DMS79 treated with DMSO at 0.1 percent for 48 hours (cell line): ENCODE measurements at regions not wholly inside any gene's neighbourhood (a gene's known extent, or its start where the extent isn't known, plus 50 kb on each side); places are given as distances from the start of the nearest gene placed in this dataset.
"Not testable (repeated sequence)": the region's sequence is repeated elsewhere in the genome, so short reads cannot be mapped to it uniquely, and the experiment has no call there.

Source experiments
- DNase-seq: peaks from one replicate; lab custom pipeline; 2025; lab: John Stamatoyannopoulos, UW

GRCh38 chr4:110848787-110849186 lies 225.9 kb upstream of the PITX2 start:
- DNase-seq = no peak

GRCh38 chr4:110849461-110849860 lies 226.6 kb upstream of the PITX2 start:
- no peak for DNase-seq

GRCh38 chr4:110850461-110851442 lies 227.9 kb upstream of the PITX2 start:
- DNase-seq = no peak

- no peak for DNase-seq
Measured at GRCh38 chr4:110851989-110852388, 229.1 kb upstream of the PITX2 start.

GRCh38 chr4:110852793-110853192 lies 229.9 kb upstream of the PITX2 start:
- no peak for DNase-seq

GRCh38 chr4:110853242-110853641 lies 230.4 kb upstream of the PITX2 start:
- no peak for DNase-seq

GRCh38 chr4:110854021-110854678 lies 231.3 kb upstream of the PITX2 start:
- DNase-seq = no peak

- no peak for DNase-seq
Measured at GRCh38 chr4:110860125-110860524, 237.2 kb upstream of the PITX2 start.

- no peak for DNase-seq
Measured at GRCh38 chr4:110860901-110861300, 238.0 kb upstream of the PITX2 start.

GRCh38 chr4:110865611-110866259 lies 242.9 kb upstream of the PITX2 start:
- DNase-seq = no peak

GRCh38 chr4:110867251-110867960 lies 244.5 kb upstream of the PITX2 start:
- DNase-seq = no peak

- no peak for DNase-seq
Measured at GRCh38 chr4:110867981-110868720, 245.3 kb upstream of the PITX2 start.

GRCh38 chr4:110869114-110869513 lies 246.2 kb upstream of the PITX2 start:
- no peak for DNase-seq

- DNase-seq = no peak
Measured at GRCh38 chr4:110869862-110870572, 247.1 kb upstream of the PITX2 start.

GRCh38 chr4:110876214-110876613 lies 253.3 kb upstream of the PITX2 start:
- not testable (repeated sequence) for DNase-seq

GRCh38 chr4:110876866-110877265 lies 254.0 kb upstream of the PITX2 start:
- DNase-seq = no peak

GRCh38 chr4:110877778-110878370 lies 255.0 kb upstream of the PITX2 start:
- no peak for DNase-seq

GRCh38 chr4:110878413-110878812 lies 255.5 kb upstream of the PITX2 start:
- DNase-seq = no peak

GRCh38 chr4:110878956-110879355 lies 256.1 kb upstream of the PITX2 start:
- no peak for DNase-seq

- no peak for DNase-seq
Measured at GRCh38 chr4:110886270-110886669, 263.4 kb upstream of the PITX2 start.
